ENCODE measurements at regions not wholly inside any gene's neighbourhood (a gene's known extent, or its start where the extent isn't known, plus 50 kb on each side); places are given as distances from the start of the nearest gene placed in this dataset.

- TF ChIP-seq ZNF529 (tag by site-specific recombination; IDR thresholded peaks at IDR 0.05; ENCODE audit: insufficient replicate concordance) (no peak), CTCF (tag by site-specific recombination; IDR thresholded peaks at IDR 0.05) (no peak), TRIM28 (IDR thresholded peaks at IDR 0.05; ENCODE audit: borderline replicate concordance, low read length) (no peak), ZNF555 (tag by site-specific recombination; conservative IDR thresholded peaks at IDR 0.05) (no peak), ZNF549 (tag by site-specific recombination; IDR thresholded peaks at IDR 0.05) (no peak), REST (tag by site-specific recombination; IDR thresholded peaks at IDR 0.05) (no peak), ZBTB7A (tag by site-specific recombination; IDR thresholded peaks at IDR 0.05; ENCODE audit: low read depth) (no peak), ZBTB11 (tag by site-specific recombination; conservative IDR thresholded peaks at IDR 0.05; ENCODE audit: low read depth) (no peak), ZNF837 (tag by site-specific recombination; IDR thresholded peaks at IDR 0.05) (no peak), ZNF701 (tag by site-specific recombination; IDR thresholded peaks at IDR 0.05) (no peak), ZNF16 (tag by site-specific recombination; IDR thresholded peaks at IDR 0.05; ENCODE audit: low read depth) (no peak)
Measured at GRCh38 chr18:67402543-67402942, 114.0 kb downstream of the DSEL start.
